Tibial nerve (tissue), 4 donors: ENCODE measurements at regions not wholly inside any gene's neighbourhood (a gene's known extent, or its start where the extent isn't known, plus 50 kb on each side); places are given as distances from the start of the nearest gene placed in this dataset.

ENCODE experiments used
- EP300 ChIP-seq, 2 donors: sonication (generic); formaldehyde crosslinking; IDR thresholded peaks; one replicate each; pipeline ENCODE4 v1.6.1; 2017; ENCODE audit warnings: antibody characterized with exemption in 2 of 2, mild to moderate bottlenecking in 1 of 2
- POLR2A ChIP-seq, 2 donors: fragments of 450-650 bp; IDR thresholded peaks; one replicate each; pipeline ENCODE4 v1.6.1; 2017; ENCODE audit warnings: antibody characterized with exemption in 2 of 2, mild to moderate bottlenecking in 2 of 2, moderate library complexity in 2 of 2
- TF ChIP-seq, protein P1 (sequence below), 5 experiments: fragments of 200-600 bp in 3 of 5; fragments of 450-650 bp in 2 of 5; sonication (generic) in 3 of 5; IDR thresholded peaks; one replicate each; pipeline ENCODE4 v1.5.1; 2016 to 2019; ENCODE audit warnings: antibody characterized with exemption in 5 of 5, mild to moderate bottlenecking in 3 of 5, moderate library complexity in 2 of 5

DNA sequence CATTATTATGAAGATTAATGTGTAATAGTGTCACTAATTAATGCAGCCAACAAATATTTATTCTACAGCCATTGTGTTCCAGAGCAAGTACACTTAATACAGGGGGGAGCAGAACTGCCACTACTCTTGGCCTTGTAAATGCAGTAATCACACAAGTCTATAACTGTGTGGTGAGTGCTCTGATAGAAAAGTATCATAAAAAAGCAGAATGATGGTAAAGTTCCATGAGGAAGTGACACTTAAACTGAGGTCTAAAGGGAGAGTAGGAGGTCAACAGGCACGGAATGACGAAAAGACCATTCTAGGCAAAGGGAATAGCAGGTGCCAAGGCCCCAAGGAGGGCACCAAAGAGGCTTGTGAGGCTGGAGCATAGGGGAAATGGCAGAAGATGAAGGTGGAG lies 142.9 kb downstream of the OSTF1 start:
- TF ChIP-seq, protein P1, sequence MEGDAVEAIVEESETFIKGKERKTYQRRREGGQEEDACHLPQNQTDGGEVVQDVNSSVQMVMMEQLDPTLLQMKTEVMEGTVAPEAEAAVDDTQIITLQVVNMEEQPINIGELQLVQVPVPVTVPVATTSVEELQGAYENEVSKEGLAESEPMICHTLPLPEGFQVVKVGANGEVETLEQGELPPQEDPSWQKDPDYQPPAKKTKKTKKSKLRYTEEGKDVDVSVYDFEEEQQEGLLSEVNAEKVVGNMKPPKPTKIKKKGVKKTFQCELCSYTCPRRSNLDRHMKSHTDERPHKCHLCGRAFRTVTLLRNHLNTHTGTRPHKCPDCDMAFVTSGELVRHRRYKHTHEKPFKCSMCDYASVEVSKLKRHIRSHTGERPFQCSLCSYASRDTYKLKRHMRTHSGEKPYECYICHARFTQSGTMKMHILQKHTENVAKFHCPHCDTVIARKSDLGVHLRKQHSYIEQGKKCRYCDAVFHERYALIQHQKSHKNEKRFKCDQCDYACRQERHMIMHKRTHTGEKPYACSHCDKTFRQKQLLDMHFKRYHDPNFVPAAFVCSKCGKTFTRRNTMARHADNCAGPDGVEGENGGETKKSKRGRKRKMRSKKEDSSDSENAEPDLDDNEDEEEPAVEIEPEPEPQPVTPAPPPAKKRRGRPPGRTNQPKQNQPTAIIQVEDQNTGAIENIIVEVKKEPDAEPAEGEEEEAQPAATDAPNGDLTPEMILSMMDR (IDR thresholded peaks at IDR 0.05) = no peak
- TF ChIP-seq POLR2A (IDR thresholded peaks at IDR 0.05) = no peak
- TF ChIP-seq EP300 (IDR thresholded peaks at IDR 0.05) = no peak
